ENCODE measurements at regions not wholly inside any gene's neighbourhood (a gene's known extent, or its start where the extent isn't known, plus 50 kb on each side); places are given as distances from the start of the nearest gene placed in this dataset.
A peak's percentile ranks its signal among the peaks of the same experiment; 100 is the strongest.

DNA sequence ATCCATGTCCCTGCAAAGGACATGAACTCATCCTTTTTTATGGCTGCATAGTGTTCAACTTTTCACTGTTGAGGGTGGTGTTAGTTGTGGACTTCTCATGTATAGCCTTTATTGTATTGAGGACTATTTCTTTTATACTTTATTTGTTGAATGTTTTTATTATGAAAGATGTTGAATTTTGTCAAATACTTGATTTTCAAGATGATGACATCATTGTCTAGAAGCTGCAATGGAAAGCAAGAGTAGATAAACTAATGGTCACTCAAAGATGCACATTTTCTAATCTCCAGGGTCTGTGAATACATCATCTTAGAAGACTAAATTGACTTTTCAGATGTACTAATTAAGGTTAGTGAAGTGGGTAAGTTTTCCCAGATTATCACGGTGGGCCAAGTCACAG lies 1117.0 kb downstream of the DSC3 start:
- no peak overlapping the region for H3K4me2 ChIP-seq (ENCODE audit: extremely low read depth, insufficient read depth, low read length)
- H2AFZ ChIP-seq (ENCODE audit: low read length), result no peak overlapping the region
- TF ChIP-seq EZH2 (IDR thresholded peaks at IDR 0.05; ENCODE audit: low read length, missing control alignments), result no peak
- TF ChIP-seq, protein P1, sequence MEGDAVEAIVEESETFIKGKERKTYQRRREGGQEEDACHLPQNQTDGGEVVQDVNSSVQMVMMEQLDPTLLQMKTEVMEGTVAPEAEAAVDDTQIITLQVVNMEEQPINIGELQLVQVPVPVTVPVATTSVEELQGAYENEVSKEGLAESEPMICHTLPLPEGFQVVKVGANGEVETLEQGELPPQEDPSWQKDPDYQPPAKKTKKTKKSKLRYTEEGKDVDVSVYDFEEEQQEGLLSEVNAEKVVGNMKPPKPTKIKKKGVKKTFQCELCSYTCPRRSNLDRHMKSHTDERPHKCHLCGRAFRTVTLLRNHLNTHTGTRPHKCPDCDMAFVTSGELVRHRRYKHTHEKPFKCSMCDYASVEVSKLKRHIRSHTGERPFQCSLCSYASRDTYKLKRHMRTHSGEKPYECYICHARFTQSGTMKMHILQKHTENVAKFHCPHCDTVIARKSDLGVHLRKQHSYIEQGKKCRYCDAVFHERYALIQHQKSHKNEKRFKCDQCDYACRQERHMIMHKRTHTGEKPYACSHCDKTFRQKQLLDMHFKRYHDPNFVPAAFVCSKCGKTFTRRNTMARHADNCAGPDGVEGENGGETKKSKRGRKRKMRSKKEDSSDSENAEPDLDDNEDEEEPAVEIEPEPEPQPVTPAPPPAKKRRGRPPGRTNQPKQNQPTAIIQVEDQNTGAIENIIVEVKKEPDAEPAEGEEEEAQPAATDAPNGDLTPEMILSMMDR (conservative IDR thresholded peaks at IDR 0.05 in 1 of 2, IDR thresholded peaks at IDR 0.05 in 1 of 2; ENCODE audit: low read depth in 1 of 2, low read length in 2 of 2), result no peak
- no peaks in the 10 kb centered on the region for H3K27me3 ChIP-seq (ENCODE audit: control insufficient read depth, insufficient read depth, low read length)
- no peaks in the 10 kb centered on the region for H3K9me3 ChIP-seq (ENCODE audit: control insufficient read depth, insufficient read depth, low read depth, low read length)
- H3K36me3 ChIP-seq (ENCODE audit: control insufficient read depth, insufficient read depth, low read length), result no peaks in the 10 kb centered on the region
- no peaks in the 10 kb centered on the region for H3K79me2 ChIP-seq (ENCODE audit: control insufficient read depth, insufficient read depth, low read length)
- H3K4me1 ChIP-seq (ENCODE audit: control insufficient read depth, extremely low read depth, insufficient read depth, low read length), result no peaks in the 10 kb centered on the region
- no peak overlapping the region for H3K4me3 ChIP-seq (replicated peaks in 1 of 4; ENCODE audit: control extremely low read depth in 1 of 4, insufficient read depth in 1 of 4, low read depth in 3 of 4, low read length in 4 of 4)
- H3K9ac ChIP-seq (ENCODE audit: insufficient read depth, low read length), result no peak overlapping the region
- H4K20me1 ChIP-seq (ENCODE audit: control insufficient read depth, extremely low read depth, insufficient read depth, low read length), result no peaks in the 10 kb centered on the region
- H3K27ac ChIP-seq (ENCODE audit: insufficient read depth, low read length), result no peak overlapping the region
- DNase-seq (ENCODE audit: low read depth in 2 of 2), result no peak

DNA sequence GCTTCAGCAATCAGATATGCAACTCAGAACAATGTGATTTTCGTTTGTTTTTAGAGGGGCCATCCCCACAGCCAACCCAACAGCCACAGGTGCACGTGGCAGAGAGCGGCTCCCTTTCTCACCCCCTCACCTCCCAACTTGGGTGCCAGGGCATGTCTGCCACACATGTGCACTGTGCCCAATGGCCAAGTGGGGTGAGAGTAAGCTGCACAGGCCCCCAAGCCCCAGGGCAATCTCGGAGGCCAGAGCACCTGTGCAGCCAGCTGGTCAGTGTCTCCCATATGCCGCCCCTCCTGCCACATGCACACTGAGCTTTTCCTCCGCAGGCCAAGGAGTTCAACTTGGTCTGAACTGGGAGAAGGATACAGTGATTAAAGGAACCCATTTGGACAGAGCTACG lies 1130.2 kb downstream of the DSC3 start:
- H2AFZ ChIP-seq (ENCODE audit: low read length), result no peak overlapping the region
- no peak overlapping the region for H3K27ac ChIP-seq (ENCODE audit: insufficient read depth, low read length)
- no peaks in the 10 kb centered on the region for H3K79me2 ChIP-seq (ENCODE audit: control insufficient read depth, insufficient read depth, low read length)
- H3K36me3 ChIP-seq (ENCODE audit: control insufficient read depth, insufficient read depth, low read length), result no peaks in the 10 kb centered on the region
- DNase-seq (ENCODE audit: low read depth in 2 of 2), result no peak
- H3K4me2 ChIP-seq (ENCODE audit: extremely low read depth, insufficient read depth, low read length), result no peak overlapping the region
- H3K4me3 ChIP-seq (replicated peaks in 1 of 4; ENCODE audit: control extremely low read depth in 1 of 4, insufficient read depth in 1 of 4, low read depth in 3 of 4, low read length in 4 of 4), result no peak overlapping the region
- no peak overlapping the region for H3K9ac ChIP-seq (ENCODE audit: insufficient read depth, low read length)
- H3K4me1 ChIP-seq (ENCODE audit: control insufficient read depth, extremely low read depth, insufficient read depth, low read length), result no peaks in the 10 kb centered on the region
- no peaks in the 10 kb centered on the region for H3K27me3 ChIP-seq (ENCODE audit: control insufficient read depth, insufficient read depth, low read length)
- no peaks in the 10 kb centered on the region for H3K9me3 ChIP-seq (ENCODE audit: control insufficient read depth, insufficient read depth, low read depth, low read length)
- H4K20me1 ChIP-seq (ENCODE audit: control insufficient read depth, extremely low read depth, insufficient read depth, low read length), result no peaks in the 10 kb centered on the region
- TF ChIP-seq EZH2 (IDR thresholded peaks at IDR 0.05; ENCODE audit: low read length, missing control alignments), result no peak
- TF ChIP-seq, protein P1 (conservative IDR thresholded peaks at IDR 0.05 in 1 of 2, IDR thresholded peaks at IDR 0.05 in 1 of 2; ENCODE audit: low read depth in 1 of 2, low read length in 2 of 2), result no peak

DNA sequence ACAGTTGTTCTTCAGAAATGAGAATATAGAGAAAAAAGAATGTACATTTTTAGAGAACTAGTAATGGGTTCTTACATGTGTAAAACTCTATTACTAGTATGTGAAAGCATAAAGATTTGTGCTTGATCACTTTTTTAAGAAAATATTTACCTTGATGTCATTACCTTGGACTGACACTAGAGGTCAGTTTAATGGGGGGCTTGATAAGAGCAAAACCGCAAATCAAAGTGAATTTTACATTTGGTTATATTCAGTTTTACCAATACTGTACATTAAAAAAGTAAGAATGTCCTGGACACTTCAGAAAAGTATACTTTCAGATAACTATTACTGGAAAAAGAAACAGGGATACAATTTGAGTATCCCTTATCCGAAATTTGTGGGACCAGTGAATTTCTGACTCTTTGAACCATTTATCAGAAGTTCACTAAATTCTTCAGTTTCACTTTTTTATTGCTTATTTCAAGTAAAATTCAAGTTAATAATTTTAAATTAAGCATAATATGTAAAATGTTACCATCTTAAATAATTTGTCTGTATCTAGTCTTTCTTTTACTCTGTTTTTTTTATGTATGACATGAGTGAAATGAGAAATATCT lies 1149.5 kb downstream of the DSC3 start:
- H3K27ac ChIP-seq (ENCODE audit: insufficient read depth, low read length), result no peak overlapping the region
- peak in 1 of 2 donors; percentile 2 for DNase-seq (ENCODE audit: low read depth in 2 of 2)
- no peak overlapping the region for H3K4me3 ChIP-seq (replicated peaks in 1 of 4; ENCODE audit: control extremely low read depth in 1 of 4, insufficient read depth in 1 of 4, low read depth in 3 of 4, low read length in 4 of 4)
- H3K79me2 ChIP-seq (ENCODE audit: control insufficient read depth, insufficient read depth, low read length), result no peaks in the 10 kb centered on the region
- H3K4me1 ChIP-seq (ENCODE audit: control insufficient read depth, extremely low read depth, insufficient read depth, low read length), result no peaks in the 10 kb centered on the region
- H3K4me2 ChIP-seq (ENCODE audit: extremely low read depth, insufficient read depth, low read length), result no peak overlapping the region
- H3K9ac ChIP-seq (ENCODE audit: insufficient read depth, low read length), result no peak overlapping the region
- no peaks in the 10 kb centered on the region for H3K36me3 ChIP-seq (ENCODE audit: control insufficient read depth, insufficient read depth, low read length)
- TF ChIP-seq, protein P1 (conservative IDR thresholded peaks at IDR 0.05 in 1 of 2, IDR thresholded peaks at IDR 0.05 in 1 of 2; ENCODE audit: low read depth in 1 of 2, low read length in 2 of 2), result peak in 1 of 2 donors; percentile 33
- no peak for TF ChIP-seq EZH2 (IDR thresholded peaks at IDR 0.05; ENCODE audit: low read length, missing control alignments)
- H3K27me3 ChIP-seq (ENCODE audit: control insufficient read depth, insufficient read depth, low read length), result no peaks in the 10 kb centered on the region
- no peaks in the 10 kb centered on the region for H3K9me3 ChIP-seq (ENCODE audit: control insufficient read depth, insufficient read depth, low read depth, low read length)
- H2AFZ ChIP-seq (ENCODE audit: low read length), result no peak overlapping the region
- H4K20me1 ChIP-seq (ENCODE audit: control insufficient read depth, extremely low read depth, insufficient read depth, low read length), result no peaks in the 10 kb centered on the region

Measured in fibroblast of lung (primary cell).